Stimulated activated CD4-positive, alpha-beta T cell treated with anti-CD3 and anti-CD28 coated beads, TNF-alpha, amount 100 ng/mL, for 4 hours (primary cell): ENCODE measurements at regions not wholly inside any gene's neighbourhood (a gene's known extent, or its start where the extent isn't known, plus 50 kb on each side); places are given as distances from the start of the nearest gene placed in this dataset.
"Not testable (repeated sequence)": the region's sequence is repeated elsewhere in the genome, so short reads cannot be mapped to it uniquely, and the experiment has no call there.

Source experiments
- DNase-seq, 3 experiments: peaks; one replicate each; pipeline ENCODE4 v3.0.0-alpha.2; 2020; ENCODE audit warnings: low read depth in 3 of 3

DNA sequence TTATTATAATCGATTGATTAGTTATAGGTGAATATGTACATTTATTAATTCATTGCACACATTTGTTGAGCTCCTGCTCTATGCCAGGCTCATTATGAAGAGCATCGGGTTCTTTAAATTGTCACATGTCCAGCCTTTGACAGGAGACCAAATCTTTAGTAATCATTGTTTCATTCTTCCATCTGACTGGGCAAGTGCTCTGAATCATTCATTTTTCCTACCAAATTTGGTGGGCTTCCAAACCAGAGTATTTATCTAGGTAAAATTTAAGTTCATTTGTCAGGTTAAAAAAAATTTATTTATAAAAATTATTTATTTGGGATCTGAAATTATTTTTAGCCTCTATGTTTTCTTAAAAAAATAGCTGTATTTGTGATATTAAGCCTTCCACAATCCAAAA lies 404.9 kb upstream of the MMS22L start:
- DNase-seq = no peak

DNA sequence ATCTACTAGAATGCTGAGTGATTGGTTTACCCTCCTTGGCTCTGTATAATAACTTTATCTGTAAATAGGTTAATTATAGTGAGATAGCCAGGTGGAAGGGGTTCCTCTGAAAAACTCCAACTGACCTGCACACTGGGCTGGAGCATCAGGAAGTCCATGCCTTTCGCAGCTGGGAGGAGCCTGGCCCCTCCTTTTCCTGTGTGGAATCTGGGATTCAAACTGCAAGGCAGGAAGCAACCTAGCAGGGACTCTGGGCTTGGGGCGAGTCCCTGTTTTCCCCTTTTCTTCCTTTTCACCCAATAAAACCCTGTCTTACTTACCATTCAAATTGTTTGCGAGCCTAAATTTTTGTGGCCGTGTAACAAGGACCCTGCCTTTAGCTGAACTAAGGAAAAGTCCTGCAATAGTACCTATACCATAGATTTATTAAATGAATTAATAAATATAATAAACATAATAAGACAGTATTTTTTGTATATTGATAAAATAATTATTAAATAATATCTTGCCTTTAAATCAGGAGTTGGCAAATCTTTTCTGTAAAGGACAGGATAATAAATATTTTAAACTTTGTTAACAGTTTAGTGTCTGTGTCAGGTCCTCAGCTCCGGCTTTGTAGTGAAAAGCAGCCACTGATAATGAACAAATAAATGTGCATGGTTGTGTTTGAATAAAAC lies 406.2 kb upstream of the MMS22L start:
- DNase-seq = no peak

DNA sequence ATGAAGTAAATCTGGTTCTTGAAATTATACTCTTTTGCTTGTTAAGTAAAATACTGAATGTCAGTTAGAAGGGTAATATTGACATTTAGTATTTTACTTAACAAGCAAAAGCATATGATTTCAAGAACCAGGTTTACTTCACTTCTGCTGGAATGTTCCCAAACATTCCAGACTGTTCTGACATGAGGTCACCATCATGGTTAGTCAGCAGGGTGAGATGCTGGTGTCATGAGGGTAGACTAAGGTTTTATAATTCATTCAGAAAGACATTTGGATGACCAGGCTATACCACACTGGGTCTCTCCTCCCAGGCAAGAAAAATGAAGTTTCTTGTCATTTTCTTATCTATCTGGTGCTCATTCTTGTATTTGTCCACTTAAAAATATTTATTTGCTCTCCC lies 414.4 kb upstream of the MMS22L start:
- no peak for DNase-seq

DNA sequence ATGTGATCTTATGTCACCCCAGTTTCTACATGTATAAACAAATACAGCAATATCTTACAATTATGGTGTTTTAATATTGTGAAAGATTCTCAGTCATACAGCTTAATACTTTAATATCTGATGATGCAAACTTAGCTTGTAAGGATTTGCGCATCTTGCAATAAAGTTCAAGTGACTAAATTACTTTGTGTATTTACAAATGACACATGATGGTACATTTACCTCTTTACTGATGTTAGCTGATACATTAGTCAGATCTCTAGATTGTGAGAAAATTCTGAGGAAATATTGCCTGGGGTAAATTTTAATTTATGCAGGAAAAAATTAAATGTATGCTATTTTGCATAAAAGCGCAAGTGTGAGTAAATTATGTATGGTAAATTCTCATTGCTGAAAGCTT lies 418.8 kb upstream of the MMS22L start:
- DNase-seq = no peak

DNA sequence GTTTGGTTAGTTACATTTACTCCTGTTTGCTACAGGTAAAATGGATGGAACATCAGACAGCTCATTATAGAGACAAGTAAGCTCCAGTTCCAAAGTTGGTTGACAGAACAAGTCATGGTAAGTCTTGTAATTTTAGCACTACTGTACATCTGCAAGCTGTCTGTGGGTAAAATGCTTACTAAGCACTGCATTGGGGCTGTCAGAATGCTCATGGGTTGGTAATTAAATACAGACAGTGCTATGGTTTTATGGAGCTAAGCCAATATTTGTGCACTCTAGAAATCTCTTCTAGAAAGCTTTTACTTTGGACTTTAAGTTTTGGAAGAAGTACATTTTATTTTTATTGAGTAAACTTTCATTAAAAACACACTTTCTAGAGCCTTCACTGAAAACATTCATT lies 419.2 kb upstream of the MMS22L start:
- no peak for DNase-seq

DNA sequence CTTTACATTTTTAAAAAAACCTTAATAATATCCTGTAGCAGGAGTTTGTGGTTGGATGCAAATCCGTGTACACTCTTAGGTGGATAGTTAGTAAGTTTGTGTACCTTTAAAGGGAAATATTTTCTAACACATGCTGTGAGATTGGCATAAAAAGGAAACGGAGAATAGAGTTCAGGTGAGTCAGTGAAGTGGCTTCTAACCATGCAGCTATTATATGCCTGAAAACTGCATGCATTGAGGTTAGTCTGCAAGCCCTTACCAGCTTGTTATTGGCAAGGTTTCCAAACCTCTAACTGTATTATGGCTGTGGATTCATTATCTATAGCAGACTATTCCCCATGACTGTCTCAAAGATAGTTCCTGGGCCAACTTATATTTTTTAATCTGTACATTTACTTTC lies 420.6 kb upstream of the MMS22L start:
- DNase-seq = no peak

DNA sequence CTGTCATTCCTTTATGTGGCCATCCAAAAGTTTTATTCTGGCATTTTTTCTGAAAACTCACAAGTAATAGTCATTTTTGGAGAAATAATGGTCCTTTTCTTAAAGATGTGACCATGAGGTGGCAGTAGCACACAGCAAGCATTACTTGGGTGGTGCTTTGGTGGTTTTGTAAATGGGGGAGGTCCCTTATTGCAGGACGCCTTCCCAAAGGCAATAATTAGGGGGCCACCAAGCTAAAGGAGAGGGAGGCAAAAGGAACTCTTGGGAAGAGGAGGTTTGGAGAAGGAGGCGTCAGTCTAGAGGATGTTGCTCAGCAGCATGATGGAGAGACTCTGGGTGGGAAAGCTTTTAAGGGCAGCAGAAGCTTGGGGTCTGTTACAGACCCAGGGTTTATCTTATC lies 422.6 kb upstream of the MMS22L start:
- DNase-seq = no peak

DNA sequence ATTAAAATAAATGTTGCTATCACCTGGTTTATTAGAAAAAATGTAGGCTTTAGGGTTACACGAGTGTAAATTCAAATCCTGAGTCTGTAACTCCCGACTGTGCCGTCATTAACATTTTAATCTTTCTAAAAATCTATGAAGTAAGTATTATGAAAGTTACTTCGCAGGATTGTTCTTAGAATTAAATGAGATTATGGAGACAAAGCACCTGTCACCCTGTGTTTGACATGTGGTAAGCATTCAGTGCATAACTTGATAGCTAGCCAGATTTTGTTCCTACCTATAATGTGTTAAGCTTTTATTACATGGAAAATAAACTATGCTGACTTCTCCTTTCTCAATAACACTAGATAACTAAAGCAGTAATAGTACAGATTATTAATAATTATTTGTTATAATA lies 429.7 kb upstream of the MMS22L start:
- DNase-seq = no peak

DNA sequence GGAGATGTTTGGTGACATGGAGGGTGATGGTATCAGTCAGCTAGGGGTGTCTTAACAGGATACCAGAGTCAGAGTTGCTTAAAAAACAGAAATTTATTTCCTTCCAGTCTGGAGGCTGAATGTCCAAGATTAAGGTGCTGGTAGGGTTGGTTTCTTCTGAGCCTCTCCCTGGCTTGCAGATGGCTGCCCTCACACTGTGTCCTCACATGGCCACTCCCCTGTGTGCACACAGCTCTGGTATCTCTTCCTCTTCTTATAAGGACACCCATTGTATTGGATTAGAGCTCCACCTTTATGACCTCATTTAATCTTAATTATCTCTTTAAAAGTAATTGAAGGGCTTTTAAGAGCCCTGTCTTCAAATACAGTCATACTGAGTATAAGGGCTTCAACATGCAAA lies 431.8 kb upstream of the MMS22L start:
- no peak for DNase-seq

DNA sequence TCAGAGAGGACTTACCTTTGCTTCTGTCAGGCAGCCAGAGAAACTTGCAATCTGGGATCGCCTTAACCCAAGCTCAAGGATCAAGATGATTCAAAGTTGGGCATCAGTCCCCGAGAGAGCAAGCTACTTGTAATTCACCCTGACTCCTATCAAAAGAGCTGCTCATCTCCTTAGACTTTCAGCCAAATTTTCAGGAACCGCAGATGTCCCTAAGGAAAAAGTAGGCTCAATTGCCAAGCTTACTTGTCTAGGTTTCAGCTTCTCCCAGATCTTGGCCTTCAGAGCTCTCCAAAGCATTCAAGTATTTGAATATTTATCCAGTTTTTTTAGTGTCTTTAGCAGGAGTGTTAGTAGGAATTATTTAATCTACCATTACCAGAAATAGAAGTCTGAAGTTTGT lies 434.1 kb upstream of the MMS22L start:
- no peak for DNase-seq

DNA sequence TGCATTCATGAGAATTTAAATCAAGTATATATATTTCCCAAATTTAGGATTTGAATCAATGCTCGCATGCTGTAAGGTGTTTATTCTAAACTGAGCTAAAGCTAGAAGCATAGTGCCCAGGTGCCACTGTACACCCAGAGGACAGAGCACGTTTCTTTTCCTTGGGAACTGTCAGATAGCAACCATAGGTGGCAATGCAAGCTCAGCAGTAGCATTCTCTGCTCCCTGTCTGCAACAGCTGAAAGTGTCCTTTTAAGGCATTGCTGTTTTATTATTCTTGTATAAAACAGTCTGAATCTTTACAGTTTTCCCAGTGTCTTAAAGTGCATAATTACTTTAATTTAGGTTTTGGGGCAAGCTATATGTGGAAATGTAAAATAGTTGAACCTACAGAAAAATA lies 443.4 kb upstream of the MMS22L start:
- no peak for DNase-seq

DNA sequence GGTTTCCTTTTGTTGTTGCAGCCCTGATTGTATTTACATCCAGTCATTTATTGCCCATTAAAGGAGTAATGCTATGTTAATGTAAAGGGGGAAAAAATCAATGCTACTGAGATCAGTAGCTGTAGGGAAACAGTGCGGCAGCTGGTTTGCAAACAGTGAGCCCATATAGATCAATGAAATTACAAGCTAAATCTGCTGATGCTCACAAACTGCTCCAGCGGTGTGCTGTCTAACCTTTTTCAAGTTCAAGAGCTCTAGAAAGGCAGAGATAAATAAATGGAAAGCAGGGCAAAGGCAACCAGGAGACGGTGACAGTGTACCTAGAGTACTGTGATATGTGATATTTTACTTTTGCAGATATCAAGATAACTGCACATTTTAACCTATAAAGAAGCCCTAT lies 449.0 kb upstream of the MMS22L start:
- no peak for DNase-seq

DNA sequence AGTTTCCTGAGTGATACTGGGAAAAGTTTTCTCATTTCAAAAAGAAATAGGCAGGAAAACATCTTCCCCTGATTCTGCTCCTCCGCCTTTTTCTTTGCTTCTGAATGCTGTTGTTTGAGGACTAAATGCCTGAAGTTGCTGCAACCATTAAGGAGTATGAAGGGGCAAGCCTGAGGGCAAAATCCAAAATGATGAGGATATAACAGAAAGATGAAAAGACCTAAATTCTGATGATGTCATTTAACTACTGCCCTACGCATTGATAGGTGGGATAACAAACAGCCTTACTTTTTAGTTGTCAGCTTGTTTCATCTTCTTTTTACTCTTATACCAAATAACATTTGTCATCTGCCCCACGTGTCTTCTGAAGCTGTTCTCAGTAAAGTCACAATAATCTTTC lies 474.6 kb upstream of the MMS22L start:
- no peak for DNase-seq

DNA sequence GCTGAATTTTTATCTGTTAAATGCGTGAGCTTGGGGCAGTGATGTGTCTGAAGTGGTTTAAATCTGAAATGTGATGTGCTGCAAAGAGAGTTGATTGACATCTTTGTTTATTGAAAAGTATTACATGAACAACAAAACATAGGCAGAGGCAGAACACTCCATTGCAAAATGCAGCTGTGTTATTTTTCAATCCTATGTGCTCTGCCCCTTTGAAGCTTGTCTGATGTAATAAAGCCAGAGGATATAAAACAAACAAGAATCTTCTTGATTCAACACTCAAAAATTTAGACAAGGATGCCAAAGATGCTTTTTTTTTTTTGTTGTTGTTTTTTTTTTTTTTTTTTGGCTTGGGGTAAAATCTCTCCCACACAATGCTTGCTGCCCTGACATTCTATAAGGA lies 482.4 kb upstream of the MMS22L start:
- DNase-seq = no peak

DNA sequence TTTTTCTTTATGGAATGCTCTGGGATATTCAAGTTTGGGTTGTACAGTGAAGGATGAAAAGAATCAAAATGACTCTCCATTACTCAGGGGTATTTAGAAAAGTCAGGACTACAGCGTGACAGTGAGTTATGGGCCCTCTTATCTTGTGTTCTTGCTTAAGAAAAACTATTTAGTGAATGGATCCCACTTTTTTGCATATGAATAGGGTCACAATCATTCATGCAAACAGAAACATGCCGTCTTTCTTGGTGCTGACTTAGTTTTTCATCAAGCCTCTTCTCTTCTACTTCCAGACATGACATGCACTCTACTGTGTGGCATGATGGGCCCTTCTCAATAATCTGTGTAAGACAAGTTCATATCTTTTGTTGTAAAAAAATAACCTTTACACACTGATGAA lies 488.4 kb upstream of the MMS22L start:
- DNase-seq = no peak

DNA sequence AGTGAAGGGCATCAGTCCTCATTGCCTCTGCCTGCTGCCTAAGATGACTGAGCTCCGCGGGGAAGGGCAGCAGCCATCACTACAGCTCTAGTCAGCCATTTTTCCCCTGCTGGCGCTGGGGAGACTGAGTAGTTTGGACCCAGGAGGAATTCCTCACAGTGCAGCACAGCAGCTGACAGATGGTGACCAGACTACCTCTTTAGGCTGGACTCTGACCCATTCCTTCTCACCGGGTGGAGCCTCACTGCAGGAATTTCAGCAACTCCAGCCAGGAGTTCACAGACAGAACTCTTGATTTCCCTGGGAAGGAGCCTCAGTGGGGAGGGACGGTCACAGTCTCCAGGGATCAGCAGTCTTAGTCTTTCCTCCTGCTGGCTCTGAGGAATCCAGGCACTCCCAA lies 492.0 kb upstream of the MMS22L start:
- DNase-seq = no peak

DNA sequence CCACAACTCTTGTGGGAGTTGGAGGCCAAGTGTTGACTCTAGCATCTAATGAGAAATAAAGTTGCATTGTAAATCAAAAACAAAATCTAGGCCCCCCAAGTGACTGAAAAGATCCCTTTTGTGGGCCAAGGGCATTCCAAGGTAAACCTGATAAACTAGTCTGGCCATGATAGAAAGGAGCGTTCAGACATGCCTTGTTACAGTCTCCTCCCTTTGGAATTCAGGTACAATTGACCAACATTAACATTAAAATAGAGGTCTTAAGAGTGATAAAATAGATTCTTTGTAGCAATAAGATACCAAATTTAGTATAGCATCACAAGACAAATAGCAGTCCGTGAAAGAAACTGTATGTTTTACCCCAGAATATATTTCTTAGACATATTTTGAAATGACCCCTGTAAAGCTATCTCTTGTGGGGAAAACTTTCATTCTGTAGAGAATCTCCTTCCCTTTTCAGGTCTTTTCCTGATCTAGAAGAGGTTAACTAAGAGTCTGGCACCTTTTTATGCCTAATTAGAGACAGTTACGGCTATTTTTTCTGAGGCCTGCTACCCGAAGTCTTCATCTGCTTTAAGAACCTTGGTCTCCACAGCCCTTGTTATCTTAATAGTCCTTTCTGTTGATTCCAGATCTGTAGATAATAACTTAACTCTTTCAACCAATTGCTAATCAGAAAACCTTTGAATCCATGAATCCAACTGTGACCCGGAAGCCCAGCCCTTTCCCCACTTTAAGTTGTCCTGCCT lies 495.4 kb upstream of the MMS22L start:
- no peak for DNase-seq

DNA sequence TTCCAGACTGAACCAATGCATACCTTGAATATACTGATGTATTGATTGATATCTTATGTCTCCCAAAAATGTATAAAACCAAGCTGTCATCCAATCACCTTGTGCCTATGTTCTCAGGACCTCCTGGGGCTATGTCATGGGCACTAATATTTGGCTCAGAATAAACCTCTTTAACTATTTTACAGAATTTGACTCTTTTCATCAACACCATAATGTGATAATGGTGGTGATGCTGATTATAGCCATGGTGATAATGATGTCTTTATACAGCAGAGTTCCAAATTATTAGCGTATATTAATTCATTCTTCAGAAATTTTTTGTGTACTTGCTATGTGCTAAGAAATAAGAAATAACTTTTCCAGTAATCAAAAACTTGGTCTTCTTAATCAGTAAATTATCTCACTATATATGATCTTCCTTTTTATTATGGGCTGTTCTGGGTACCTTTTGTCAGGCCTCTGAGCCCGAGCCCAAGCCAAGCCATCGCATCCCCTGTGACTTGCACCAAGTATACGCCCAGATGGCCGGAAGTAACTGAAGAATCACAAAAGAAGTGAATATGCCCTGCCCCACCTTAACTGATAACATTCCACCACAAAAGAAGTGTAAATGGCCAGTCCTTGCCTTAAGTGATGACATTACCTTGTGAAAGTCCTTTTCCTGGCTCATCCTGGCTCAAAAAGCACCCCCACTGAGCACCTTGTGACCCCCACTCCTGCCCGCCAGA lies 496.2 kb upstream of the MMS22L start:
- not testable (repeated sequence) for DNase-seq

DNA sequence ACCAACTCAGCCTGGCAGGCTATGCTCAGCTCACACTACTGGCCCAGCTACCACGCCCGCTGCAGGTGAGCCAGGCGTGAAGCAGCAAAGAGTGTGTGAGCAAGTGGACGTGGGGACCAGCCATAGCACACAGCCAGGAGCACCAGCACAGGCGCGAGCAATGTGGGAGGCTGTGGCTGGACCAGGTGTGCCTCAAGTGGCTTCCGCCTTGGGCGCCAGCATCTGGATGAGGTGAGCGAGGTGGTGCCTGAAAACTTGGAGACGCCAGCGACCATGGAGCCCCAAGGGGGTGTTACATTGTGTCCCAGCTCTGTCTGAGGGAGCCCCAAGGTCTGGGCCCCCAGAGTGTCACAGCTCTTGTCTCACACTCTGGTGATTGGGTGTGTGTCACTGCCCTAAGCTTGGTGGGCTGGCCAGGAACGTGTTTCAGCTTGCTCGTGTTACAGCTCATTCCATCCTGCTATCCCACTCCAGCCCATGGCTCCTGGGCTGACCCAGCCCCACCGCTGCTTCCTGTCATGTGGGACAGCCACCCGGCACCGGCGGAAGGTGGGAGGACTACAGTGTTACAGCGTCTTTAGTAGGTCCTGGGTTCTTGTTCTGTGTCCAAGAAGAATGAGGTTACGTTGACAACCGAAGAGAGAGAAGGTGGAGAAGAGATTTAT lies 508.0 kb upstream of the MMS22L start:
- DNase-seq = no peak

DNA sequence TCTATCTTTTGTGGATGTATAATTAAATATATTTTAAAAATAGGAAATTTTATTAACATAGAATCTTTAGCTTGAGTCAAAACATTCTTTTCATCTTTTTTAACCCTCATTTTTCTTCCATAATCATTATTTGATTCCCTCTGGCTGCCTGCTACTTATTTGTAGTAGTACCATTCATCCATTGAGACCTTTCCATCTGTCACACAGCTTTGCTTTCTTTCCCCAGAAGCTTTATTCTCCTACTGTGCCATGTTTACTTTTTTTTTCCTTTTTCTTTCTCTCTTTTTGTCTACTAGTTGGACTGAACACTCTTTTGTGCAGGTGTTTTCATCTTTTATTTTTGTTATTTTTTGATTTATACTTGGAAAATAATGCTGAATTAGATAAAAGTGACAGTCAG lies 522.6 kb upstream of the MMS22L start:
- DNase-seq = no peak

DNA sequence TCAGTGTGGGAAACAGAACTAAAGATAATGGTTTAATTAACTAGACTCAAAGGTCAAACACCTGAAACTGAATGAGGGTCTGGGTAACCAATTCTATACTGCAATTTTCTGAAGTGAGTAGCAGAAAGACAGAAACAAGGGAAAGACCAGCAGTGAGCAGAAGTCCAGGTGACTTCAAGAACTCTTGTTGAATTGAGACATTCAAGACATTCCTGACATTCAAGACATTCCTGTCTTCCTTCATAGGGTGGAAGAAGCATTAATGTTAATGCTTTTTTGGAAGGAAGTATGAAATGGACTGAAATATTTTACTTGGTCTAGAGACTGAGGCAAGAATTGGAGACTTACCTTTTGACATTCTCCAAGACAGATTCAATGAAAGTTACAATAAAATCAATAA lies 529.9 kb upstream of the MMS22L start:
- no peak for DNase-seq

DNA sequence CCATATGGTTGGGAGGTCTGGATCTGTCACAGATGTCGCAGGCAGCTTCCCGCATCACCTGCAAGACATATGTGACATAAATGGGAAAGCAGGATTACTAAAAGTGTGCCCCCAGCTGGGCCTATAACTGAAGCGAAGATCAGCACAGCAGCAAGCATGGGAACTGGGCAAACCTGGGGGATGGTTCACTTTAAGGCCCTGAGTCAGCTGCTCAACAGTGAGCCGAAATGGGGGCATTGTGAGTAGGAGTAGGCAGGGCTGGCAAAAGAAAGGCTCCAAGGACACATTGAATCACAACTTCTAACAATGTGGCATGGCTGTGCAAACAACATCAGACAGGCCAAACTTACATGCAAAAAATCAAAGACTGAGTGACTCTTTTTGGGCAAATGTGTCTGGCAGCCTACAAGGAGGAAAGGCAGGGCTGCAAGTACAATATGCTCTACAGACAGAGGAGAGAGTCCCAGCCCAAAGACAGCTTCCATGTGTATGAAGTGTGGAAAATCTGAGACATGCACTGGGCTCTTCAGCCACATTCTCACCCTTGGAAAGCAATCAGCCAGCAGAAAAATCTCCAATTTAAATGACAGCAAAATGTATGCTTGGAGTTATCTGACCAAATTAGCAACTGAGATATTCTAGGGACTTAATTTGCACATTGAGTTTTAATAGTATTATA lies 531.0 kb upstream of the MMS22L start:
- no peak for DNase-seq
